Stimulated activated CD4-positive, alpha-beta T cell treated with anti-CD3 and anti-CD28 coated beads, Interleukin-1b, Interleukin-23, amount 100 ng/mL, for 48 hours (primary cell): ENCODE measurements at regions not wholly inside any gene's neighbourhood (a gene's known extent, or its start where the extent isn't known, plus 50 kb on each side); places are given as distances from the start of the nearest gene placed in this dataset.
"Not testable (repeated sequence)": the region's sequence is repeated elsewhere in the genome, so short reads cannot be mapped to it uniquely, and the experiment has no call there.

Source experiments
- DNase-seq: peaks from one replicate; pipeline ENCODE4 v3.0.0-alpha.2; 2020

GRCh38 chr2:87559001-87559400 is 188.9 kb upstream of the PLGLB2 start:
- not testable (repeated sequence) for DNase-seq

GRCh38 chr2:87559735-87560134 is 188.2 kb upstream of the PLGLB2 start:
- not testable (repeated sequence) for DNase-seq

- DNase-seq = not testable (repeated sequence)
Measured at GRCh38 chr2:87565116-87565515, 182.8 kb upstream of the PLGLB2 start.

- DNase-seq = not testable (repeated sequence)
Measured at GRCh38 chr2:87566531-87566930, 181.4 kb upstream of the PLGLB2 start.

GRCh38 chr2:87567093-87567492 is 180.8 kb upstream of the PLGLB2 start:
- DNase-seq = not testable (repeated sequence)

- DNase-seq = not testable (repeated sequence)
Measured at GRCh38 chr2:87567912-87568311, 180.0 kb upstream of the PLGLB2 start.

GRCh38 chr2:87568554-87569278 is 179.2 kb upstream of the PLGLB2 start:
- not testable (repeated sequence) for DNase-seq

- not testable (repeated sequence) for DNase-seq
Measured at GRCh38 chr2:87569689-87570397, 178.0 kb upstream of the PLGLB2 start.

GRCh38 chr2:87571889-87572465 is 175.9 kb upstream of the PLGLB2 start:
- DNase-seq = not testable (repeated sequence)

GRCh38 chr2:87572906-87573305 is 175.0 kb upstream of the PLGLB2 start:
- not testable (repeated sequence) for DNase-seq

GRCh38 chr2:87573386-87574192 is 174.3 kb upstream of the PLGLB2 start:
- DNase-seq = not testable (repeated sequence)

- not testable (repeated sequence) for DNase-seq
Measured at GRCh38 chr2:87574193-87575119, 173.4 kb upstream of the PLGLB2 start.

GRCh38 chr2:87575138-87575537 is 172.7 kb upstream of the PLGLB2 start:
- DNase-seq = not testable (repeated sequence)

GRCh38 chr2:87577358-87577757 is 170.5 kb upstream of the PLGLB2 start:
- not testable (repeated sequence) for DNase-seq

- not testable (repeated sequence) for DNase-seq
Measured at GRCh38 chr2:87582152-87582551, 165.7 kb upstream of the PLGLB2 start.

GRCh38 chr2:87582579-87582978 is 165.3 kb upstream of the PLGLB2 start:
- not testable (repeated sequence) for DNase-seq

- not testable (repeated sequence) for DNase-seq
Measured at GRCh38 chr2:87583370-87583769, 164.5 kb upstream of the PLGLB2 start.

- DNase-seq = not testable (repeated sequence)
Measured at GRCh38 chr2:87583803-87584202, 164.1 kb upstream of the PLGLB2 start.

- not testable (repeated sequence) for DNase-seq
Measured at GRCh38 chr2:87584268-87584906, 163.5 kb upstream of the PLGLB2 start.

GRCh38 chr2:87587934-87588333 is 160.0 kb upstream of the PLGLB2 start:
- DNase-seq = not testable (repeated sequence)

- not testable (repeated sequence) for DNase-seq
Measured at GRCh38 chr2:87592974-87593373, 154.9 kb upstream of the PLGLB2 start.
